ENCODE measurements at regions not wholly inside any gene's neighbourhood (a gene's known extent, or its start where the extent isn't known, plus 50 kb on each side); places are given as distances from the start of the nearest gene placed in this dataset.

DNA sequence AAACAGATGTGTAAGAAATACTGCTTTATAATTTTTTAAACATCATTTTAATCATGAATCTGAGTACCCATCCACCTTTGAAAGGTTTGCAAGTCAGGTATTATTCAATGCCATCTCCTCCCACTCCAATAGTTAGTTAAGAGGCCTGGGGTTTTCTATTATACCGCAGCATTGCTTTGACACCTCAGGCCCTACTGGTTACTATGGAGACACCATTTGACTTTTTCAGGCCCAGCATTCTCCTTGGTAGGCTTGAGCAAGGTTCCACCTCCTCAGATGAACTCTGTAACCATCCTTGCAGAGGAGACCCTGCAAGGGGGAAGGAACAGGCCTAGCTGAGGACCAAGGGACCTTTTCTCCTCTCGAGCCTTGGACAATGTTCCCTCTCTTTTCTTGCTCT, 326.9 kb upstream of the NPSR1 start:
- no peak for TF ChIP-seq TAF1 (IDR thresholded peaks at IDR 0.05; ENCODE audit: low read depth, low read length)
- TF ChIP-seq POLR2AphosphoS5 (IDR thresholded peaks at IDR 0.05; ENCODE audit: low read depth, low read length): no peak
- TF ChIP-seq POLR2A (IDR thresholded peaks at IDR 0.05; ENCODE audit: low read depth, low read length): no peak
- TF ChIP-seq SPI1 (IDR thresholded peaks at IDR 0.05; ENCODE audit: low read depth, low read length): no peak
- TF ChIP-seq PAX5 (IDR thresholded peaks at IDR 0.05; ENCODE audit: insufficient read depth, low read length, severe bottlenecking): no peak
- TF ChIP-seq POU2F2 (IDR thresholded peaks at IDR 0.05; ENCODE audit: low read depth, low read length): no peak
